Progenitor cell of endocrine pancreas (in vitro differentiated cells): ENCODE measurements at regions not wholly inside any gene's neighbourhood (a gene's known extent, or its start where the extent isn't known, plus 50 kb on each side); places are given as distances from the start of the nearest gene placed in this dataset.

Experiments used
- DNase-seq: peaks from one replicate; pipeline ENCODE4 v3.0.0; 2021; ENCODE audit warnings: low spot score; ENCODE audit not compliant: unreplicated experiment
- H3K27ac Mint-ChIP-seq: 2 replicates; pipeline ENCODE4 v1.8.0; 2021; ENCODE audit warnings: mild to moderate bottlenecking, moderate library complexity, mixed read lengths
- H3K27me3 Mint-ChIP-seq: 2 replicates; pipeline ENCODE4 v1.8.0; 2021; ENCODE audit warnings: mixed read lengths
- H3K36me3 Mint-ChIP-seq: 2 replicates; pipeline ENCODE4 v1.8.0; 2022; ENCODE audit warnings: mixed read lengths; ENCODE audit not compliant: insufficient read depth
- H3K4me1 Mint-ChIP-seq: 2 replicates; pipeline ENCODE4 v1.8.0; 2021; ENCODE audit warnings: low read depth, mixed read lengths
- H3K4me3 Mint-ChIP-seq: 2 replicates; pipeline ENCODE4 v1.8.0; 2021; ENCODE audit warnings: low read depth, mild to moderate bottlenecking, moderate library complexity, mixed read lengths
- H3K9me3 Mint-ChIP-seq: 2 replicates; pipeline ENCODE4 v1.8.0; 2021; ENCODE audit warnings: low read depth, mixed read lengths
- CTCF ChIP-seq: fragments of 200-600 bp; sonication (generic); IDR thresholded peaks from one replicate; pipeline ENCODE4 v1.5.0; 2021; ENCODE audit warnings: antibody characterized with exemption, mild to moderate bottlenecking; ENCODE audit not compliant: unreplicated experiment

DNA sequence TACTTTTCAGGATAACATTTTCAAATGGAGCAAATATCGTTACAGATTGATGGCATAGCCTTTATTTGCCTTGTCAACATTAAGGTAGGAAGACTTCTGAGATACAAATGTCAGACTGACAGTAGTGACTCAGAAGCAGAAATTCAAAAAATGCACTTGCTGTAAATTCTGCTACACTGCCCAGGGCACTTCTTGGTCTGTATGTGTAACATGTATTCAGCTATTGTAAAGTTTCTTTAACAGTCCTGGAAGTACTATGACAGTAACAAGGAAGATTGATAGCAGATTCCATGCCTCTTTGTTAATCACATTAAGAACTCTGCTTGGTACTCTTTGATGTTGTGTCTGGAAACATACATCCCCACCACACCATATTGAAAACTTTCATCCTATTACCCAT is 69.6 kb upstream of the PCDH18 start:
- no peak for DNase-seq
- Mint-ChIP-seq H3K27me3 (no peaks in the 10 kb centered on the region), H3K36me3 (no peaks in the 10 kb centered on the region), H3K4me3 (no peak overlapping the region), H3K27ac (no peak overlapping the region), H3K4me1 (peaks cover 4% of the 10 kb centered on the region), H3K9me3 (no peaks in the 10 kb centered on the region)
- no peak for TF ChIP-seq CTCF

DNA sequence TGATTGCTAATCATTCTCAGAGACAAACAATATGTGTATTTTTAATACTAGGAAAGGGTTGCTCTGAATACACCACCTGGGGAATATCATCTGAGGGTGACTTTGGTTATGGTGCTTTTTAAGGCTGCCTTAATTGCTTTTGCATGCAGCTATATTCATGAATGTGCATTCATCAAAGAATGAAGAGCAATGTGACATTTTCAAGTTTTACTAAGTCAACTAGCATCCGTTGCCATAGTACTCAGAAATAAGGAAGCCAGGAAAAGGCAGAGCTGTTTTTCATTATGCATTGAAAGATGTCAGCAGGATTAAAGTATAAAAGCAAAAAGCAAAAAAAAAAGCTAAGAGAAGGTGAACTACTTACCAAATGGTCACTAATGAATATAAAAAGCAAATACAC is 67.4 kb upstream of the PCDH18 start:
- no peak for DNase-seq
- H3K9me3 Mint-ChIP-seq = no peaks in the 10 kb centered on the region
- H3K27me3 Mint-ChIP-seq = no peaks in the 10 kb centered on the region
- H3K4me1 Mint-ChIP-seq = peaks cover 4% of the 10 kb centered on the region
- no peak for TF ChIP-seq CTCF
- H3K27ac Mint-ChIP-seq = no peak overlapping the region
- H3K4me3 Mint-ChIP-seq = no peak overlapping the region
- no peaks in the 10 kb centered on the region for H3K36me3 Mint-ChIP-seq

DNA sequence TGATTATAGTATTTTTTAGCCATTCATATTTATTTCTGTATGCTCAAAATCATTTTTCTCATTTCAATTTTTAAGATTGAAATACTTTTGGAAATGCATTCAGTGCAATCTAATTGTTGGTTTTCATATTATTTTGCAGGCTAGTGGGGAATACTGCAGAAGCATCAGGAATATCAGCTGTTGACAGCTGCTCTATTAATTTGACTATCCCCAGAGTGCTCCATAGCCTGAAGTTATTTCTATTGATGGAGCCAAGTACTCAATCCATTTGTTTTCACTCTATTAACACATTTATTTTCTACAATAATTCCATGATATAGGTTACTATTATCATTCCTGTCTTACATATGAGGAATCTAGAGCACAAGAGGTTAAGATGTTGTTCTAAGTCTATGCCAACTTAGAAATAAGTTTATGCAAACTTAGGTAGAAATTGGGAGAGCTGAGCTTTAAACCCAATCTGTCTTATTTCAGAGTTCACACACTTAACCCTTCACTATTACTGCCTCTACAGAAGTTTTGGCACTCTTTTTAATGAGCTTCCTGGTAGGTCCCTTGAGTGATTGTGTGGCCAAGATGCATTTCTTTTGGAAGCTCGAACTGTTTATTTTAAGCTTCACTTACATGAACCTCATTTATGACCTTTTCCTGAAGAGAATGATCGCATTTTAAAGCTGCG is 65.6 kb upstream of the PCDH18 start:
- no peaks in the 10 kb centered on the region for H3K9me3 Mint-ChIP-seq
- no peak overlapping the region for H3K4me3 Mint-ChIP-seq
- DNase-seq = no peak
- no peak for TF ChIP-seq CTCF
- H3K27ac Mint-ChIP-seq = no peak overlapping the region
- no peaks in the 10 kb centered on the region for H3K36me3 Mint-ChIP-seq
- no peaks in the 10 kb centered on the region for H3K27me3 Mint-ChIP-seq
- H3K4me1 Mint-ChIP-seq = no peaks in the 10 kb centered on the region

DNA sequence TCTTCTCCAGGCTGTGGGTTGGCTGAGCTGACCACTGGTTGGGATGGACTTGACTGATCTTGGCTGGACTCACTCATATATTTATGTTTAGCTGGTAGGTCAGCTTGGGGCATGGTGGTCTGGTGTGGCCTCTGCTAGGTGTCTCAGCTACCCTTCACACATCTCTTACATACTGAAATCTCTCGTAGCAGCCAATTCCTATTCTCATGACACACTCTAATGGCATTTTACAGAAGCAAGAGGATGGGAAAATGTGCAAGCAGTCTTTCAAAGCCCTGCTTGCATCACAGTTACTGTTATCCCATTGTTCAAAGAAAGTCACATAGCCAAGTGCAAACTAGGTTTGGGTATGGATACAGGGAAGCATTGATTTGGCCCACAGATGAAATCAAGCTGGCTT is 55.5 kb upstream of the PCDH18 start:
- no peak overlapping the region for H3K27ac Mint-ChIP-seq
- no peak for TF ChIP-seq CTCF
- H3K36me3 Mint-ChIP-seq = no peaks in the 10 kb centered on the region
- no peaks in the 10 kb centered on the region for H3K27me3 Mint-ChIP-seq
- no peak overlapping the region for H3K4me3 Mint-ChIP-seq
- DNase-seq = no peak
- H3K9me3 Mint-ChIP-seq = no peaks in the 10 kb centered on the region
- no peaks in the 10 kb centered on the region for H3K4me1 Mint-ChIP-seq

DNA sequence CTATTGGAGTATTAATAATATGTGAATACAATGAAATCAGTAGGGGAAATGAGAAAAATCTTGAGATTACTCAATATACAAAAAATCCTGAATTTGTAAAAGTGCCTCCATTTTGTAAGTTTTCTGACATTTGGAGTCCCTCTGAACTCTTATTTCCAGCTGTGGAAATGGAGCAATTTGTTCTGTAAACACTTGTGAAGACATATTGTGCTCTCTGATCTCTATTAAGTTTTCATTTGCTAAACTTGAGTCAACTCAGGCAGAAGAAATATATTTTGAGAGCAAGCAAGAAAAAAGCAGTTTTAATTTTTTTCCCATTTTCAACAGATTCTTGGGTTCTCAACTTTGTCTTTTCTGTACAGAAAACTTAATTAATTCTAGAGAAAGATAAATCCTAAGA is 51.4 kb upstream of the PCDH18 start:
- Mint-ChIP-seq H3K27ac (no peak overlapping the region), H3K27me3 (no peaks in the 10 kb centered on the region), H3K4me3 (no peak overlapping the region), H3K4me1 (no peaks in the 10 kb centered on the region), H3K9me3 (peaks cover under 1% of the 10 kb centered on the region), H3K36me3 (no peaks in the 10 kb centered on the region)
- no peak for DNase-seq
- TF ChIP-seq CTCF = no peak
